ENCODE measurements at regions not wholly inside any gene's neighbourhood (a gene's known extent, or its start where the extent isn't known, plus 50 kb on each side); places are given as distances from the start of the nearest gene placed in this dataset.

DNA sequence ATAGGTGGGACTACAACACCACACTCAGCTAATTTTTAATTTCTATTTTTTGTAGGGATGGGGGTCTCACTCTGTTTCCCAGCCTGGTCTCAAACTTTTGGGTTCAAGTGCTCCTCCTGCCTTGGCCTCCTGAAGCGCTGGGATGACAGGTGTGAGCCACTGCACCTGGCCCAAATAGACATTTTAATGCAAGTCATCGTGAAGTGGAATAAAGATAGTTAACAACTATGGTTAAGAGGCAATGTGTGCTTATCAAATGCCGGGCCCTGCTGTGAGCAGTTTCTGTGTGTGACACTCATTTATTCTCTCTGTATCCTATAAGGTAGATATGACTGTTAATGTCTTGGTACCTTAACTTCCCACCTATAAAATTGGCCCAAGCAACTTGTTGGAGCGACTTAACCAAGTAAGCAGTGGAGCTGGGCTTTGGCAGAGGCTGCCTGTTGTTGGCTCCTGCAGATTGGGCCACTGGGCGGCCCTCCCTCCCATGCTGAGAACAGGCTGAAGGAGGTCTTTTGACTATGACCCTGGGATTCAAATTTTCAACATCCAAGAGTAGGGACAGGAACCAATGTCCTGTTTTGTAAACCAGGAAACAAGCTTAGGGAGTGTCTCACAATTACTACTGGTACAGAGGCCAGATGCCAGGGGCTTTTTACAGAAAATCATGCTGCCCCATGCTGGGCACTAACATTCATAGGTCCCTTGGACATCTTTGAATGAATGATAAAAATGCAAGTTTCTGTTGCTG, 450.7 kb downstream of the TSHZ3 start:
- DNase-seq (ENCODE audit: low spot score) = no peak

DNA sequence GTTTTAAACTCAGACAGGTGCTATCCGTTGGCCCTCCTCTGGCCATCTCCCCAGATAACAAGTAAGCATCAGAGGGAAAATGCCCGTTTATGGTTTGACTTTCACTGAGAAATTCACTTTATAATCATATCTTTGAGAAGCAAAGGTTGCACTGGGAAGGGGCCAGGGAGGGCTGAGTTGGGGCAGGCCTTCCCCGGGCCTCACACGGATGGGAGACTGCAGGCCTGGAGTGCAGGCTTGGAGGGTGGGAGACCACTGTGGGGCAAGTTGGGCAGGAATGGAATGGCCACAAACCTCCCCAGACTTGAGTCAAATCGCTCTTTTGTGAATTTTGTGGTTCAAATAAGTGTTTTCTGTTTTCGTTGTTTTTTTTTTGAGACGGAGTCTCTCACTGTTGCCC, 451.7 kb downstream of the TSHZ3 start:
- DNase-seq (ENCODE audit: low spot score) = no peak

DNA sequence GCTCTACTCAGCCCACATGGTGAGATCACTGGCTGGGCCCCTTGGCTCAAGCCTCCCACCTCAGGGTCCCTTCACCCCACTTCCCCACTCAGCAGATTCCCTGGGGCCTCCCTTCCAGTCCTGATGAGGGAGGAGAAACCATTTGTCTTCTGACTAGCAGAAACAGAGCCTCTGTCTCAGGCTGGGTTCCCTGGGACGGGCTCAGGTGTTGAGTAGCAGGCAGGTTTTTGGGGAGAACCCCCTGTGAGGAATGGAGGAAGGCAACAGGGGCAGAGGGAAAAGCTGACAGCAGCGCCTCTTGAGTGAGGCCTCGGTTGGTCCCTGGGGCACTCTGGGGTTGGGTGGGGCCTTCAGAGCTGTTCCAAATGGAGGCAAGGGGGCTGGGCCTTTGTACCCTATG, 452.2 kb downstream of the TSHZ3 start:
- DNase-seq (ENCODE audit: low spot score) = no peak

DNA sequence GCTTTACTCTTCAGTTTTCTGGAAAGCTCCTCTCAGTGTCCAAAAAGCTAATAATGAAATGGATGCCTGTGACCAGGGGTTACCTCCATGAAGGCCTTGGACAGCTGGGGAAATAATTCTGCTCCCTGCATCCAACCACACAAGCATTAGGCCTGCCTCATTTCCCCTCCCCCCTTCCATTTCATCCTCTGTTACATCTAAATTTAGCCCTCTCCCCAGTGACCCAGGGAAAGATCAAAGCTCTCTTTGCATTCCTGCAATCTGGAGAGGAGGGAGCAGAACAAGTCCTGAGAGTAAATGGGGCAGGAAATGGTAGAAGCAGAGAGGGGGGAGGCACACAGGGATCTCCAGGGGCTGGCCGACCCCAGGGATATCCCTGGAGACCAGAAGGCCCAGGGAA, 452.7 kb downstream of the TSHZ3 start:
- DNase-seq (ENCODE audit: low spot score) = no peak

DNA sequence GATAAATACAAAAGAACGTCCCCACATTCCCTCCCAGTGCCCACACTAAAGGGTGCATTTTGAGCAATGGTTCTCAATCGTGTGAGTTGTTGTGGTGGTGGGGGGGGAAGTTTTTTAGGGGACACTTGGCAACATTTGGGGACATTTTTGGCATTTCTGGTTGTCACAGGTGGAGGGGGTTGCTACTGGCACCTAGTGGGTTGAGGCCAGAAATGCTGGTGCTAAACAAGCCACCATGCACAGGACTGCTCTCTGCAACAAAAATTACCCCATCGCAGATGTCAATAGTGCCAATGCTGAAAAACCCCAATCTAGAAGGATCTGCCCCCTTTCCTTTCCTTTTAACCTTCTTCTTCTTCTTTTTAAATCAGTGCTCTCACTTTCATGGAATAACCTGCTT, 453.3 kb downstream of the TSHZ3 start:
- no peak for DNase-seq (ENCODE audit: low spot score)

DNA sequence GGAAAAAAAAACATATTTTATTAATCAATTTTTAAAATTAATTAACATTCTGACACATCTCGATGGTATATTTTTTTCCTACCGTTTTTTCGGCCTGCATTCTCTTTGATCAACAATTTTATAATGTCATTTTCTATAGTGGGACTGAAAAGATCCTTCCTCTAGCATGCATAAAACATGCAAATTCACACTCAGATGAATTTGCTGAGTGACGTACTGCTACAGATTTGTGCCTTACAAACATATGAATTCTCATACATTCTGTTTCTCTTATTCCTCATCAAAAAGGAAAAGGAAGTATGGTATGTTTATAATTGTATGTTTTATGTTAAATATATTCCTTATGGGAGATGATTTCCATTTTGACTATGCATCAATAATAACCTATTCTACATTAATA, 458.2 kb downstream of the TSHZ3 start:
- DNase-seq (ENCODE audit: low spot score) = no peak

DNA sequence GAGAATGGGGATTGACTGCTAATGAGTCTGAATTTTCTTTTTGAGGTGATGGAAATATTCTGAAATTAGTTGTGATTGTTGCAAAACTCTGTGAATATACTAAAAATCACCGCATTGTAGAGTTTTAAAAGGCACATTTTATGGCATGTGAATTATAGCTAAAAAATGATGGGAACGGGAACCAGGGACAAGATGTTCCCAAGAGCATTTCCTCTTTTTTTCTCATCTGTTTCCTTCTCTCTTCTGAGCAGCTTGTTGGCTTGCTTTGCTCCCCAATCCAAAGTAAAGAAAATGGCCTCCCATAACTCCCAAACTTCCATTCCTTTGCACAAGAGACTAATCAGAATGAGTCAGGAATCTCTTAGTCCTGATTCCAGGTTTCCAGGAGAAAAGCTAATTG, 459.2 kb downstream of the TSHZ3 start:
- DNase-seq (ENCODE audit: low spot score) = no peak

DNA sequence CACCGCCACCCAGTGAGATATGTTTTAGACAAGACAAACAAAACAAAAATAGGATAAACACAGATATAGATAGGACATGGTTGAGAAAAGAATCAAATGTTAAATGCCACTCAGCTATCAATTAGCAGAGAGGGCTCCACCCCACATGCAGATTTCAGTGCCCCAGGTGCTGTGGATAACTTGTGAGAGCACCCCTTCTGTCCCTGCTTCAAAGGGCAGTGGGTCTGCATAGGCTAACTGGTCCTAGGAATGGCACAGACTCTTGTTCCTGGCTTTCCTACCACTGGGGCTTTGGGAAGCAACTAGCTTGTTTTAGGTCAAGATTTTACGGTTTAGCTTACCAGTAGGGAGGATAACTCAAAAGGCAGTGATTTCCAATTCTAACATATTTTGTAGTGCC, 460.3 kb downstream of the TSHZ3 start:
- DNase-seq (ENCODE audit: low spot score) = no peak

DNA sequence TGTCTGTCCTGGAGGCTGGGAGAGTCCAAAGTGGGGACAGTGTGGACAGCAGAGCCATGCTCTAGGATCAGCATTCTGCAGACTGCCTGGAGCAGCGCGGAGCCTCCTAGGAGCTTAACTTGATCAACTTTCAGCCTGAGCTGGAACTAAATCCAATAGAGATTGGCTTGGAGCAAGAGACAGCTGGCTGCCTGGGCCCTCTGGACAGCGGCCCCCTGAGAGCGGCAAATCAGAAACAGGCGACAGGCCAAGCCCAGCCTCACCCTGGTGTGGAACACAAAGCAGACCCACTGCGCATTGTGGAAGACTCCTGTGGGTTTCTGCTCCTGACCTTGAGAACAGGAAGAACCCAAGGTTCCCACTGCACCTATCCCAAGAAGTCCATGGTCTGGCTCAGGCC, 462.2 kb downstream of the TSHZ3 start:
- DNase-seq (ENCODE audit: low spot score) = no peak

DNA sequence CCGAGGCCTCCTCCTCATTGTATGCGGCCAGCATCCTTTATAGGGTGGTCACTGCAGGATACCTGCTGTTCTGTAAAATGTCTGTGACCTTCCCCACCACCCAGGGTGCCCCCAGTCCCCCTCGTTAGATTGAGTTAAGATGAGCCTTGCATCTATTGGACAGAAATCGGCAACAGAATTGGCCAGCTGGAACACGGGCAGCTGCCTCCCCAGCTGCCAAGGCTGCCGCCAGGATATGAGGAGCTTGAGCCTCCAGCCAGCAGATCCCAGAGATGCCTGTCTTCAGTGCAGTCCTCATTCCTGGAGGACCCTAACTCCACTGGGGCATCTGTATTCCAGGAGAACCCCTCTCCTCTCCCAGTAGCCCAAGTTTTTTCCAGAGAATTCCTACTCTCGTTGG, 463.0 kb downstream of the TSHZ3 start:
- no peak for DNase-seq (ENCODE audit: low spot score)

DNA sequence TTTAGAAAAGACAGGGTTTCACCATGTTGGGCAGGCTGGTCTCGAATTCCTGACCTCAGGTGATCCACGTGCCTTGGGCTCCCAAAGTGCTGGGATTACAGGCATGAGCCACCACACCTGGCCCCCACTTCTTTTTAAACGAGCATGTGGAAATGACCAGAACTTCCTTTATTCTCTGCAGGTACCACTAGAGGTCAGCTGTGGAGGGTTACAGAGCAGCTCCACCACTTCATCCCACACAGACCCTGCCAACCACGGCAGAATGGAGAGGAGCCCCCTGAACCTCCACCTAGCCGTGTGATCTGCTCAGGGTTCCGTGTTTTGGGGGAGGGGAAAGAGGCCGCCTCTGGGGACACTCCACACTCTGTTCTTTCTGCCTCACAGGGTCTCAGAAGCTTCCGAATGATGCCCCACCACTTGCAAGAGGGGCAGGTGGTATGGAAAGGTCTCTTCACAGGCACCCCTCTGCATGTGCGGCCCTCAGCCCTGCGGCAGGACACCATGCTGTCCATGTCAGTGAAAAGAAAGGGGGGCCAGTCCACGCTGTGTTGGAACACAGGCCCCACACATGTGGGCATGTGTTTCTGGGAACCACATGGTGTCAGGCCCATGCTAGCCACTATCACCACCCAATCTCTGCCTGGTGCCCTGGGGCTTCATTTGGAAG, 465.0 kb downstream of the TSHZ3 start:
- no peak for DNase-seq (ENCODE audit: low spot score)

DNA sequence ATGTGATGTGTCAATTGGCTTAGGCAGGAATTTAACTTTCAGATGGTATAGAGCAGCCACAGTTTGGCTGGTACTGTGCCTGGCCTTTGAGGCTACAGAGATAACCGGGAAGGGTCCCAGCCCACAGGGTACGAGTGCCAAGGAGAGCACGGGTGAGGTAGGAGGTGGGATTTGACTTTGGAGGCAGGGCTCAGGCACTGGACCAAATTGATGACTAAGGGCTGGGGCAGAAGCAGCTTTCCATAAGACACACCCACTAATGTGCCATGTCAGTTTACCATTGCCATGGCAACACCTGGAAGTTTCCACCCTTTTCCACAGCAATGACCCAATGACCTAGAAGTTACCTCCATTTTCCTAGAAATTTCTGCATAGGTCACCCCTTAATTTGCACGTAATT, 466.2 kb downstream of the TSHZ3 start:
- DNase-seq (ENCODE audit: low spot score) = no peak

DNA sequence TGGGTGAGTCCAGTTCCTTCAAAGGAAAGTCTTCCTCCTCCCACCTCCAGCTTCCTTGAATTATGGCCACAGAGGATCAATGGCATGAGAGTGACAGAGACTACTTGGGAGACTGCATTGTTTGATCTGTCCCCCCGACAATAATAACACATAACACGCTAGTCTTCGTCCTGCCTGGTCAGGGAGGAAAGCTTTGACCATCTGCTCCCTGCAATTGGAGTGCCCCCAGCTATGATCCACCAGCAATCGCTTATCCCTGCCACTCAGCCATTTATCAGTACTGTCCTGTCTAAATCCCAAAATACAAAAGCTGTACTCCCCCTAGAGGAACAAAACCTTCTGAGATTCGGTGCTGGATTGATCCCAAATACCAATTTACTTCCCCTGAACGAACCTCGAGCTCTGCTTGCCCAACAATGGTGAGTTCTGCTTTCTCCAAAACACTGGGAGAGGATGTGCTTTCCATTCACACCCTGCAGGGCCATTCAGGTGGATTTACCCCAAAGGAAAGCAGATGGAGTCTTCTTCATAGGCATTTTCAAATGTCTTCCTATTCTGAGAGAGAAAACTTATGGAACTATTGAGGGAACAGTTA, 466.7 kb downstream of the TSHZ3 start:
- DNase-seq (ENCODE audit: low spot score) = no peak

DNA sequence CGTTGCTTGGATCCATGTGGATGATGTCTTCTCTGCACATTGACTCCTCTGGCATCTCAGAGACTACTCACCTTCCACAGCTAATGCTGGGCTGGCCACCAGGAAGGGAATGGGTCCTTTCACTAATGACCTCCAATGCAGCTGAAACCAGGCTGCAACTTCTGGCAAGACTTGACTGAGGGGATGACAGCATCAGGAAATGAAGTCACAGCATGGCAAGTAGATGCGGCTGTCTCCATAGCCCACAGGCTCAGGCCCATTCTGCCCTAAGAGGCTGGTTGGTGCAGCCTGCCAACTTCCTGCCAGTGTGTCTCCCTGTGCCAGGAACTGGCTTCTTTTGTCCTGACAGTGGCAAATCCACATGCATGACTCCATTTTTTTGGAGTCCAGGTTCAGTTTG, 467.3 kb downstream of the TSHZ3 start:
- DNase-seq (ENCODE audit: low spot score) = no peak

DNA sequence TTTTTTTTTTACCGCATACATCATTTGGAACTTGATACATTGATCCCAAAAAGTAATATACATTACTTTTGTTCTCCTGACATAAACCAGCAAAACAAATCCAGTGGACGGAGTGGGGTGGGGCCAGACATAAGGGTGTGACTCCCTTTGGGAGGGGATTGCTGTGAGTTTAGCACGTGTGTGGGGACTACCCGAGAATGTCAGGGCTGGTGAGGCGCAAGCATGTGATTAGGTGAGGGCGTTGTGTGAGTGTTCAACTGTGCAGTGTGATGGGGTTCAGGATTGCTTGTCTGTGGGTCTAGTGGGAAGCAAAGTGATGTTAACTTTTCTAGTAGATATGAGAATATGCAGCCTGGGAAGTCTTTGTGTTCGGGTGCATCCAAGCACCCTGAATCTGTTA, 468.0 kb downstream of the TSHZ3 start:
- no peak for DNase-seq (ENCODE audit: low spot score)

DNA sequence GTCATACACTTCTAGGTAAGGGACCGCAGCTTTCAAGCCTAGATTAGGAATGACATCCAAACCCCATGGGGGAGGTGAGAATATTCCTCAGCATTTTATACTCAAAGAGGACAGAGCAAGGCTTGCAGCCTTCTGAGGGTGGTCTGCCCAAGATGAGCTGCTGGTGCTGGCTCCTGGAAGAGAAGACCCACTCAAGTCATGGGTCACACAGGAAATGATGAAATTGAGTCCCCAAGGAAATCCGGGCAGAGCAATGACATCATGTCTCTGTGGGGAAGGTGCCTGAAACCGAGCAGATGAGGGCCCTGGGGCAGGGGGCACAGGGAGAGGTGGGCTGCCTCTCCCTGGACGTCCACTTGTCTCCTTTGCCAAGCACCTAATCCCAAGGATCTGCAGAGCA, 468.7 kb downstream of the TSHZ3 start:
- DNase-seq (ENCODE audit: low spot score) = no peak

DNA sequence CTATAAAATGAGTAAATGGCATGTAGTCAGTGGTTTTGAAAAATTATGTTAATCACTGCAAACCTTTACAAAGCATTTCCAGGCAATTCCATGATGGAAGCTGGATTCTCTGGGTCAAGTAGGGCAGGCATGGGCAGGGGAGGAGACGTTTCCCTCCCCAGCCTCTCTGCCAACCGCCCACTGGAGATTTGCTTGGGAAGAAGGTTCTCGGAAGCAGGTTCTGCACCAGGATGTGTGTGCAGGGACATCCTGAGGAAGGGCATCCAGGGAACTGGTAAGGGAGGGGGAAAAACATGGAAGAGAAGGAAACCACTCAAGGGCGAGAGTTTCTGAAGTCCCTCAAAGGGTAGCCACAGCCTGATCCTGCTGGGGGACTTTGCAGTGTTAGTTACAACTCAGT, 469.1 kb downstream of the TSHZ3 start:
- DNase-seq (ENCODE audit: low spot score) = no peak

DNA sequence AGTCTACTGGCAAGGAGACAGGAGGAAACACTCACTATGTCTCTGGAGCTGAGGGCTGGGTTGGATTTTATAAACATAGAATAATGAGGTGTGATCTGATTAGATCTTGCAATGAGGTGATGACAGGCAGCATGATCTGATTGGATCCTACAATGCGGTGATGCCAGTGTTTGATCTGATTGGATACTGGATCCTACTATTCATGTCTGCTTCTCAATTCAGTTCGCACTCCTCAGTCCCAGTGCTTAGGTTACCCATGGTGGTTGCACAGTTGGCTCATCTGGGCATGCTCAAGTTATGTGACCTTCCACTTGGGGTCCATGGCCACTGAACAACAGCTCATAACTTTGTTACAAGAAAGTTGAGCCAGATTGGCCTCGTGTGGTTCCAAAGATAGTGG, 469.5 kb downstream of the TSHZ3 start:
- DNase-seq (ENCODE audit: low spot score) = no peak

DNA sequence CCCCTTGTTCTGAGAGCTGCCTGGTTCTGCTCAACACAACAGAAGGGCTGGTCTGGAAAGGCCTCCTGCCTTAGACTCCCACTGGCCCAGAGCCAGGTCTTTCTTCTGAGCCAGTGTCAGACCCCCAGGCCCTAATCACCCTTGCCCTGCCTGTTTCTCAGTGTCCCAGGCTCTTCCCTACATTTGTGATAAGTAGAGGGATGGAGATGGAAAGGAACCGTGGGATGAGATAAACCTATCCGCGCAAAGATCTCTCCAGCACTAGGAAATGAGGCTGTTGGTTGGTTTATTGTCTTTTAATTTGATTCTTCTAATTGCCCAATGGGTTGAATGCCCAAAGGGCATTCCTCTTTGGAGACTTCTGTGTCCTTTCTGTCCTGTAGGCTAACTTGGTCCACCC, 470.0 kb downstream of the TSHZ3 start:
- no peak for DNase-seq (ENCODE audit: low spot score)

DNA sequence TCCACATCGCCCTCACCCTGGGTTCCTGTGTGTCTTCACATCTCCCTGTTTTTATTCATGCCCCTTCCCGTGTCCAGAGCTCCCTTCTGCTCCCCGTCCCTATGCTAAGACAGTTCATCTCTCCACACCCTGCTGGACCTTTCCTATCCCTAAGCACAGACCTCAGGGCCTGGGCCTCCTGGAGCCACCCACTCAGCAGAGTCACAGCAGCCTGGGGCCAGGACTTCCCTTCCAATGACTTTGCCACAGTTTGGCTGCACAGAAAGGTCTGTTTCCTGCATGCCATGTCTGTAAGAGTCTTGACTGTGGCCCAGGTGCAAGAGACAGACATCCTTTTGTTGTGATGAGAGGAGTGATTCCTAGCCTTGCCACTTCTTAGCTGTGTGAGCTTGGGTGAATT, 470.7 kb downstream of the TSHZ3 start:
- no peak for DNase-seq (ENCODE audit: low spot score)

DNA sequence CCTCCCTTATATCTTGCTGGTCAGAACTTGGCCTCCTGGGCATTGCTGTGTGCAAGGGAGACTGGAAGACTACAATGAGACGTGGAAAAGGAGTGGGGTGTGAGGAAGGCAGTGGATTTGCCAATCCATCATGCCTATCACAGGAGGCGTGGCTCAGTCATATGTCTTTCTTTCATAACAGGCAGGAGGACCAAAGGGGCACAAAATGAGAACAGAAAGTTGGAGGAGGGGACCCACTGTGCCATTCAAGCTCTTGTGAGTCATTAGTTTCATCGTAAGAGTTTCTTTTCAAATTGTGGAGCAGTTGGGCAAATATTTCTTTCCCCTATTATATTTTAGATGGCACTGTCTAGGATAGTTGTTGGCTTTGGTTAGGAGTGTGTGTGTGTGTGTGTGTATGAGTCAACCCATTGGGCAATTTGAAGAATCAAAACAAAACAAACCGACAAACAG, 471.5 kb downstream of the TSHZ3 start:
- DNase-seq (ENCODE audit: low spot score) = no peak

DNA sequence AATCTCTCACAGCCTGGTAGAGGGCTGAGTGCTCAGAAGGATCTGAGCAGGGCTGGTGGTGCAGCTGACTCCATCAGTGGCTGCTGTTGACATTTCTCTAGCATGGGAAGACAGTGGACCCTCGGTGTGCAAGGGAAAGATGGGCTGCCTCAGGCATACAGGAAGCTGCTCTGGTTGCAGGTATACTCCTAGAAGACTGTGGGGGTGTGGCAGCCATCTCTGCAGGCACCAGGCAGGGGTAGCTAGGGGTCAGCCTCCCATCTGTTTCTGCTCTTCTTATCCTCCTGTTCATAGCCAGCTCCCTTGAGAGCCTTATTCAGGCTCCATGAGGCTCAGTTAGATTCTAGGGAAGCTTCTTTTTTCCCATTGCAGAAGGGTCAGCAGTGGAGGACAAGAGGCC, 475.5 kb downstream of the TSHZ3 start:
- no peak for DNase-seq (ENCODE audit: low spot score)

DNA sequence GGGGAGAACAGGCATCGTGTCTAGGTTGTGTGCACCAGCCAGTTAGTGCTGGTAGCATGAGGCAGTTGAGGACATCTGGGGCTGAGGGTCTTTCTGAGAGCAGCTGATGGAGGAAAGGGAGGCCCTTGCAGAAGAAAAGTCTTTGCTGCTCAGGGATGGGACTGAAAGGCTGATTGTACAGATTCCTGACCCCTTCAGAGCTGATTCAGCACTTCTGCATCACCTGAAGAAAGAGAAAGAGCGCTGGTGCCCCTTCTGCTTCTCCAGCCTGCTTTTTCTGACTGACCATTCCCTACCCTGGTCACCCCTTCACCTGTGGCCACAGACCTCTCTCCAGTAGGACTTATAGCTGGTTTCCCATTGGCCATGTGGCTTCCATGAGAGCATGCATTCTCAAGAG, 476.2 kb downstream of the TSHZ3 start:
- no peak for DNase-seq (ENCODE audit: low spot score)
